Nephron (organoid): ENCODE measurements at regions not wholly inside any gene's neighbourhood (a gene's known extent, or its start where the extent isn't known, plus 50 kb on each side); places are given as distances from the start of the nearest gene placed in this dataset.
"Not testable (repeated sequence)": the region's sequence is repeated elsewhere in the genome, so short reads cannot be mapped to it uniquely, and the experiment has no call there.

ENCODE experiments used
- H3K27ac Mint-ChIP-seq, 3 experiments: 2 replicates each; pipeline ENCODE4 v1.8.0; 2020; ENCODE audit warnings: mixed read lengths in 3 of 3, mild to moderate bottlenecking in 2 of 3, moderate library complexity in 1 of 3
- H3K27me3 Mint-ChIP-seq: 2 replicates; pipeline ENCODE4 v1.8.0; 2021; ENCODE audit warnings: low read depth, mild to moderate bottlenecking, moderate library complexity, mixed read lengths
- H3K36me3 Mint-ChIP-seq: 2 replicates; pipeline ENCODE4 v1.8.0; 2020; ENCODE audit warnings: low read depth, mixed read lengths
- H3K4me1 Mint-ChIP-seq: 2 replicates; pipeline ENCODE4 v1.8.0; 2020; ENCODE audit warnings: mixed read lengths
- H3K4me3 Mint-ChIP-seq, 3 experiments: 2 replicates each; pipeline ENCODE4 v1.8.0; 2020; ENCODE audit warnings: mild to moderate bottlenecking in 3 of 3, mixed read lengths in 3 of 3, moderate library complexity in 2 of 3
- H3K9me3 Mint-ChIP-seq: 2 replicates; pipeline ENCODE4 v1.8.0; 2020; ENCODE audit warnings: mixed read lengths
- CTCF ChIP-seq, 3 experiments: fragments of 200-600 bp; sonication (generic); IDR thresholded peaks; one replicate each; pipeline ENCODE4 v1.5.0; 2021; ENCODE audit warnings: antibody characterized with exemption in 3 of 3; ENCODE audit not compliant: unreplicated experiment in 3 of 3

GRCh38 chr13:64716936-64717335, 2513.2 kb downstream of the PCDH9 start:
- no peak for TF ChIP-seq CTCF (IDR thresholded peaks at IDR 0.05; ENCODE audit: unreplicated experiment in 3 of 3)
- Mint-ChIP-seq H3K9me3 (peaks cover 2% of the 10 kb centered on the region), H3K36me3 (no peaks in the 10 kb centered on the region)

DNA sequence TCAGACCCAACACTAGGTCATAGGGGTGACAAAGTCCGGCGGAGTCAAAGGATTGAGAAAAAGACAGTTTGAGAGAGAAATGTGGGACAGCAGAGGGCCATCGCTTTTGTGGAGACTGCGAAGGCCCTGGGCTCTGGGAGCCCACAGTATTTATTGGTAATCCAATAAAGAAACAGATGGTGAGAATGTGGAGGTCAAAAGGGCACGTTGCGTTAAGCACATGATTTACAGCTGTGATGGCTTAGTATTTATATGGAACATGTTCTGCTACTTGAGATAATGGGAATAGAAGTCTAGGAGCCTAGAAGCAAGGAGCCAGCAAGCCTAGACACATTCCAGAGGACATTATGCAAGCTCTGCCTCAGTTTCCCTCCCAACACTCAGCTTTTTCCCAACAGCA, 2521.1 kb downstream of the PCDH9 start:
- no peak for TF ChIP-seq CTCF (IDR thresholded peaks at IDR 0.05; ENCODE audit: unreplicated experiment in 3 of 3)
- Mint-ChIP-seq H3K27me3 (no peaks in the 10 kb centered on the region), H3K27ac (peak overlapping the region; percentile 3 to 52 (median 3)), H3K4me3 (peak overlapping the region; percentile 7 to 37 (median 14)), H3K4me1 (peaks cover 11% of the 10 kb centered on the region), H3K36me3 (no peaks in the 10 kb centered on the region), H3K9me3 (peaks cover 2% of the 10 kb centered on the region)

More at GRCh38 chr13:64716936-64717335, 2513.2 kb downstream of the PCDH9 start:
- Mint-ChIP-seq H3K27me3 (no peaks in the 10 kb centered on the region), H3K4me3 (no peak overlapping the region), H3K4me1 (no peaks in the 10 kb centered on the region), H3K27ac (no peak overlapping the region)

- no peaks in the 10 kb centered on the region for H3K9me3 Mint-ChIP-seq
- H3K4me1 Mint-ChIP-seq = peaks cover 8% of the 10 kb centered on the region
- H3K4me3 Mint-ChIP-seq = no peak overlapping the region
- H3K36me3 Mint-ChIP-seq = no peaks in the 10 kb centered on the region
- no peak for TF ChIP-seq CTCF (IDR thresholded peaks at IDR 0.05; ENCODE audit: unreplicated experiment in 3 of 3)
- no peaks in the 10 kb centered on the region for H3K27me3 Mint-ChIP-seq
- H3K27ac Mint-ChIP-seq = peak overlapping the region in 1 of 3 experiments; percentile 41
Observed at GRCh38 chr13:64704121-64704649, 2526.0 kb downstream of the PCDH9 start.

DNA sequence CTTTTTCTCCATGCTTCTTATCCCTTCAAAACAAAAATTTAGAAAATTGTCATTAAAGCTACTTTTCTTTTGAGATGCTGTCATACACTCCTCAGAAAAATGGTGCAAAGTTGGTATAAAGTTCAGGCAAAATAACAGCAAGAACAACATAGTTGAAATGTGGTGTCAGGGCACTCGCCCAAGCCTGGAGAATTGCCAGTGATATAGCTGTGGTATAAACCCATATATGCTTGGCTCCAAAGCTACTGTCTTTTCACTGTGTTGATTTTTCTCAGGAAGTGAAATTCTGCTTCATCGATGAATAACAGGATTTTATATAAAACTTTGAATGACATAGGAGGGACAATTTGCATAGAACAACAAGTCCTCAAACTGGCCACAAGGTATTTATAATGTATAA, 2532.9 kb downstream of the PCDH9 start:
- no peaks in the 10 kb centered on the region for H3K4me1 Mint-ChIP-seq
- H3K9me3 Mint-ChIP-seq = no peaks in the 10 kb centered on the region
- H3K36me3 Mint-ChIP-seq = no peaks in the 10 kb centered on the region
- no peak overlapping the region for H3K27ac Mint-ChIP-seq
- TF ChIP-seq CTCF (IDR thresholded peaks at IDR 0.05; ENCODE audit: unreplicated experiment in 3 of 3) = no peak
- no peaks in the 10 kb centered on the region for H3K27me3 Mint-ChIP-seq
- no peak overlapping the region for H3K4me3 Mint-ChIP-seq

GRCh38 chr13:64688893-64689677, 2541.1 kb downstream of the PCDH9 start:
- Mint-ChIP-seq H3K27ac (no peak overlapping the region), H3K4me1 (no peaks in the 10 kb centered on the region), H3K27me3 (no peaks in the 10 kb centered on the region), H3K4me3 (no peak overlapping the region), H3K36me3 (no peaks in the 10 kb centered on the region), H3K9me3 (peaks cover 9% of the 10 kb centered on the region)
- no peak for TF ChIP-seq CTCF (IDR thresholded peaks at IDR 0.05; ENCODE audit: unreplicated experiment in 3 of 3)

DNA sequence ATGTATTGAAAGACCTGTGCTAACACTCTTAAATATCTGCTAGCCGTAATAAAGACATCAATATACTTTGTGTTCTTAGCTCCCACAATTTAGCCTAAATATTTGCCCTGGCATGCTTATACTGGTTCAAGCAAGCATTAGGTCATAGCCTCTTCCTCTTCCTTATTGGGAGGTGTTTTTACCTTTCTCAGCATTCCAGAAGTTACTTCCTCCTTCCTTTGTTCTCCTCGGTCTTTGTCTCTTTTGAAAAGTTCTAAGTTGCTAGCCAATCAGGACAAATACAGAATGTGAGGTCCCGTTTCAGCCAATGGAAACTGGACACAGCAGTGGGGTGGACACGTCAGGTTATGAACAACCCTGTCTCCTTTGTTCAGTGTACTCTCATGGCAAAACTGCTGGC, 2543.6 kb downstream of the PCDH9 start:
- H3K27me3 Mint-ChIP-seq, H3K36me3 Mint-ChIP-seq, H3K4me3 Mint-ChIP-seq, H3K4me1 Mint-ChIP-seq, H3K27ac Mint-ChIP-seq: not testable (repeated sequence)
- peaks cover 15% of the 10 kb centered on the region for H3K9me3 Mint-ChIP-seq
